ENCODE measurements at regions not wholly inside any gene's neighbourhood (a gene's known extent, or its start where the extent isn't known, plus 50 kb on each side); places are given as distances from the start of the nearest gene placed in this dataset.

- TF ChIP-seq CTCF (IDR thresholded peaks at IDR 0.05; ENCODE audit: borderline replicate concordance, extremely low read depth, low read length, poor library complexity, severe bottlenecking) = no peak
- TF ChIP-seq EZH2 (IDR thresholded peaks at IDR 0.05; ENCODE audit: borderline replicate concordance, low read depth, low read length, severe bottlenecking) = no peak
Measured at GRCh38 chr5:72604798-72605154, 97.6 kb upstream of the ZNF366 start.
